GM21529 (cell line): ENCODE measurements at regions not wholly inside any gene's neighbourhood (a gene's known extent, or its start where the extent isn't known, plus 50 kb on each side); places are given as distances from the start of the nearest gene placed in this dataset.
"Not testable (repeated sequence)": the region's sequence is repeated elsewhere in the genome, so short reads cannot be mapped to it uniquely, and the experiment has no call there.

ENCODE experiments used
- ATAC-seq: cut with Tn5 transposase; IDR thresholded peaks from one replicate; pipeline ENCODE4 v1.9.1; 2021; ENCODE audit not compliant: unreplicated experiment

DNA sequence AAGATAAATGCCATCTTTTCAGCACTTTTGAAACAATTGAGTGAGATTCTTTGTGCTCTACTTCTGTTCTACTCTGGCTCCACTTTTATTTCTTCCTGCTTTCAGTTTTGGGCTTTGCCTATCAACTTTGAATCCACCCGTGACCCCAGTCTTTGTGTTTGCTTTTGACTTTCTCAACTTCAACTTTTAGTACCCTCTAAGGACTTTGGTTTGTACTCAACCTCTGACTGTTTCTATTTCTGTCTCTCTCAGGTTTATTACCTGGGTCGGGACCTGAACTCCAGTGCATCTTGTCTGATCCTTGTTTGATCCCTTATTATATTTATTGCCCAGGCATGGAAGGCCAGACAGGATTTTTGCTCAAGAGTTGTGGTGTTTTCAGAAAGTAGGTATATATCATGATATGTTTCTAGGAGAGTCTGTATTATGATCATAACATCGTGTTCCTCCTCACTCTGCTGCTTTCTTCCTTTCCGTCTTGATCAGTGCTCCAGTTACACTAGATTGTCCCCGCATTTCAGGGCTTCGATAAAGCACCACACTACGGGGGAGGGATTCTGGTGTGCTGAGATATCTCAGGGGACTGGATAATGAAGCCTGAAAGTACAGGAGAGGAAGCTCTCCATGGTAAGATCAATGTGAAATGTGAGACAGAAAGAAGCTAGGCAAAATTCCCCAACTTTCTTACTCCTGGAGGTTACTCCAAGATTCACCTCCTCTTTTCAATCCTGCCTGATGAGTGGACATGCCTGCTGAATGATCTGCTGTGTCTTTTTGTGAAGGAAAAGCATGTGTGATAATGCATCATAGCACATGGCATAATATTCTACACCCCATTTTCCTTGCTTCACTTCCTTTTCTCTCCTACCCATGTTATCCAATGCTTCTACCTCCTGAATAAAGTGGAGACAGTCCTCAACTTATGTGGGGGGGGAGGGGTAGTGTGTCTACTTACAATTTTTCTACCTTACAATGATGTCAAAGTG, 155.5 kb upstream of the GRIN3A start:
- no peak for ATAC-seq

DNA sequence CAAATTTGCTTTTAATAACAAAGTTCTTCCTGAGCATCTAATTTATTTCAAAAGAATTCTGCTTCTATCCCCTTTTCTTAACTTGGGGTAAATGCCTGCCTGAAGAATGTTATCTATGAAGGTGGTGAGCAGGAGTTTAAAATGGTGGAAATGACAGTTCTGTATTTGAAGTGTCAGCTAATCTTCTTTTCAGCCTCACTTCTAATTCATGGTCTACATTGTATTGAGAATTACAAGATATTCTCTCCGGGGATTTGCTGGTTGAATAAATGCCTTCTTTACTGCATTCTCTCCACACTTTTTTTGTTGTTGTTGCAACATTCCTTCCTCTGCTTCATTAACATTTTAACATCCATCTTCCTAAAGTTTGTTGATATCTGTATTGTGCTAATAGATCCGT, 143.1 kb upstream of the GRIN3A start:
- ATAC-seq, result no peak

DNA sequence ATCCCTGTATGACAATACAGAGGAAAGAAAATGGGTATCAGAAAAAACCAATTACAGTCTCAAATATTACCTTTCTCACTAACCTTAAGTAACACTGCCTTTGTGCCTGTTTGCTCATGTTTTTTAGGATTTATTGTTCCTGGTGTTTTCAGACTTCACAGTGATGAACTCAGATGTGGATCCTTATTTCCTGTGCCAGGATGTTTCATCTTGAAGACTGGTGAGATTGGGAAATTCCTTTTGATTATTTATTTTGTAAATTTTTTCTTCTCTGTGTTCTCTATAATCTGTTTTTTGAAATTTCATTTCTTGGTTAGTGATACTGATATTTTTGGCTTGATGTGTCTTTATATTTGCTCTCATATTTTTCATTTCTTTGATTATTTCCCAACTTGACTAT, 142.4 kb upstream of the GRIN3A start:
- no peak for ATAC-seq

DNA sequence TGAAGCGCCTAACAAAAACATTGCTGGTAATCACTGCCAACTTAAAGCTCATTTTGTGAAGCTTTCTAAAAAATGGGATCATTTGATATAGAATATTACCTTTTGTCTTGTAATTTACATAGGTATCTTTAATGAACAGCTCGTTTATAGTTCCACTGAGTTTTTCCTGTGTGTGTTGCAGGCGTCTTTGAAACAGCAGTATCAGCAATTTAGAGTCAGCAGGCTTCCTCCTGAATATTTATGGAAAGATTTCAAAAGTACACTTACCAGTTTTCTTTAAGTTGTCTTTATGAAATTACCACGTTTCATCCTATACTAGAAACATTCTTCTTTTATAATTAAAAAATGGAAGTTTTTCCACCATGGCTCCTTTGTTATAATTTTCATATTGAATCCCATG, 140.3 kb upstream of the GRIN3A start:
- no peak for ATAC-seq

DNA sequence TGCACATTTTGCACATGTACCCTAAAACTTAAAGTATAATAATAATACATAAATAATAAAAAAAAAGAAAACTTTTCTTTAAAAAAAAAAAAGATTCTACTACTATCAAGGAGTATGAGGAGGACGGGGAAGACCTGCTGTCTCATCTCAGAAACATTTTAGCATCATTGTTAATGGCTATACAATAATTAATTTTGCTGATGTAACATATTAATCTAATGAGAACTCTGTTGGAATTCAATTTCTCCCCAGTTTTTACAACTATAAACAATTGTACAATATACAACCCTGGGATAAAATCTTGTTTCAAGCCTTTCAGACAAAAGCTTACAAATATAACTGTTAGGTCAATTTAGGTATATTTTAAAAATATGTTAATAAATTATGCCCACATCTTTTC, 139.0 kb upstream of the GRIN3A start:
- ATAC-seq, result no peak

DNA sequence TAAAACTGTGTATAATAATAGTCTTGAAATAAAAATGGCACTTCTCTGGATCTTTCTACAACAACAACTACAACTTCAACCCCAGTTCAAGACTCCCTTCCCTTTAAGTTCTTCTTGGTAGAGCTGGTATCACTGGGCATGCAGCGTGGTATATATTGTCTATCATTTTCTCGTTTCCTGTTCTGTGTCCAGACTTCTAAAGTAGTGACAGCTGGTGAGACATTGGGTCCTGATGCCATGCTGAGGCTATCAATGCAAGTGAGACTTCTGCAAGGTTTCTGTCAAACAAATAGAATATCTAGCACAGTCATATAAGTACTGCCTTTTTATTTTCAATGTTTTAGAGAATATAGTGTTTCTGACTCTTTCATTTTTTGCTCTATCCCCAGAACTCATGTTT, 123.0 kb upstream of the GRIN3A start:
- no peak for ATAC-seq

DNA sequence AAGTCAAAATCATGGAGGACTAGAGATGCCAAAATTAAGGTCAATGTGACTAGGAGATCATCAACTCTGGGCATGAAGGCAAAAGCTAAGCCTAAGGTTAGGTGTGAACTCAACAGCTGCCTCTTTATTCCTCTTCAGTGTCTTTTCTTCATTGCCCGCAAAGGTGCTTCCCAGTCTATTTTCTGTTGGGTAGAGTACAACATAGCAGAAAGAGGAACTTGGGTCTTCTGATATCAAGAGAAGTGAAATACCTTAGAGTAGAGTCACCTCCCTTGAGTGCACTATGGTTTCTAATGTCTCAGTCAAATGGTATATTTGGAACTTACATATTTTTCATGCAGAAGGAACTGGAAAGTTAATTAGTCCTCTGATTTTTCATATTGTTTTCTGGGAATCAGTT, 122.5 kb upstream of the GRIN3A start:
- ATAC-seq, result peak; percentile 57

DNA sequence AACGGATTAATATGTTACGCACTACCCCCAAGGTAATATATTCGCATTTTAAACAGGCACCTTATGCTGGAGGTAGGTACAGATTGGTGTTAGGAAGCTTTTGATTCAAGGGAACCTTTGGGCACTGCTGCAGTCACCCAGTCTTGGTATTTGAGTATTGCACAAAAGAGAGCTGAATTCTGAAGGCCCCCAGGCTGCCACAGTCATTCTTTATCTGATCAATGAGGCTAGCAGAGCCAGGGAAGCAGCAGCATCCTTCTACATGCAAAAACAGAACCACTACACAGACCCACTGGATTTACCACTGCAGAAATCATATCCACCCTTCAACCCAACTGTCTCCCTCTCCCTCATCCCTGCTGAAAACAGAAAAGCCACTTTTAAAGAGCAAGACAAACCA, 121.2 kb upstream of the GRIN3A start:
- no peak for ATAC-seq

DNA sequence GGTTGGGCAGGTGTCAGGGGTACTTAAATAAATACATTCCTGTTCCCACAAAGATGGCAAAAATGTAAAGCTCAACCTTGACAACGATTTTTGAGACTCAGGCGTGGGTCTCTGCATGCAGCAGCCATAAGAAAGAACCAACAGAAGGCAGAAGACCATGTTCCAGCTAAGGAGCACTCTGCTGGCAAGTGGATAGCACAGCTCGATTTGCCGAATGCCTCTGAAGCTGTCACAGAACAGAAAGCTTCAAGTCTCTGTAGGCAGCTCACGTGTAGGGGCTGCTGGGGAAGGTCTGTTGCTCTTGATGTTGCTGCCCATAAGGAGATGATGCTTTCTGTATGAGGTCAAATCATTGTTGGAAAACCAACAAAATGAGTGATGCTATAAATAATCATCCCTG, 119.6 kb upstream of the GRIN3A start:
- ATAC-seq, result no peak

DNA sequence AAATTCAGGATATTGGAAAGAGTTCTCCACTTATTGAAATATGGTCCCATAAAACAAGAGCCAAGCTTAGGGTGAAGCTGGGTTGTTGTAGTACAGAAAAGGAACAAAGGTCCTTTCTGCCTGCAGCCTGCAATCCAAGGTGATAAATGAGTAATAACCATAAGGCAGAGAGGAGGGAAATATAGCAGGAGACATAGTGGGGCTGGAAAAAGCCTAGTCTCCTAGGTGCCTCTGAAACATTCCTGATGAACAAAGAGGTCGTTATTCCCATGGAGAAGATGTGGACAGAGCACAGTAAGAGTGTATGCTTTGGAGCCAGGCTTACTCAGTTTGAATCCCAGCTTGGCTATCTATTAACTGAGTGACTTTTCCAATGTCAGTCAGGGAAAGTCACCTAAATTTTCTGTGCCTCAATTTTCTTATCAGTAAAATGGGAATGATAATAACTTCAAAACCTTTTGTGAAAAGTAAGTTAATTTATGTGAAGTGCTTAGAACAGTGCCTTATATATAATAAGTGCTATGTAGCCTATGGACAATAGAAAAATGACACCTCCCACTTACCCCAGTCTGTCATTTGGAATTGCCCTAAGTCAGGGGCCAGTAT, 110.8 kb upstream of the GRIN3A start:
- ATAC-seq, result no peak

DNA sequence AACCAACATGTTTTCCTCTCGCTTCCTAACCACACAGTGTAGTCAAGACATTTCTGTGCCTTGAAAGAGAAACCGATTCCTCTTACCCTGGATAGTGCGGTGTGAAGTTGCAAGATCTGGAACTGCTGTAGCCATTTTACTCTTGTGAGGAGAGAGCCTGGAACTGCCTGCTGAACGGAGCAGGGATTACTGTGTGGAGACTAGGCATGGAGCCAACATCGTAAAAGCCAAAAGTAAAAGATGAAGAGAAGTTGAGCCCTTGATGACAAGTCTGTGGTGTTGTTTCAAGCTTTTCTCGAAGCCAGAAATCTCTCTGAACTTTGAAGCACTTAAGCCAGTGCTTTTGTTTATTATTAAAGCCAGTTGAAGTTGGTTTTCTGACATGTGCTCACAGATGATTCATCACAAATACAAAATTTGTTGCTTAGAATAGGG, 110.1 kb upstream of the GRIN3A start:
- no peak for ATAC-seq

DNA sequence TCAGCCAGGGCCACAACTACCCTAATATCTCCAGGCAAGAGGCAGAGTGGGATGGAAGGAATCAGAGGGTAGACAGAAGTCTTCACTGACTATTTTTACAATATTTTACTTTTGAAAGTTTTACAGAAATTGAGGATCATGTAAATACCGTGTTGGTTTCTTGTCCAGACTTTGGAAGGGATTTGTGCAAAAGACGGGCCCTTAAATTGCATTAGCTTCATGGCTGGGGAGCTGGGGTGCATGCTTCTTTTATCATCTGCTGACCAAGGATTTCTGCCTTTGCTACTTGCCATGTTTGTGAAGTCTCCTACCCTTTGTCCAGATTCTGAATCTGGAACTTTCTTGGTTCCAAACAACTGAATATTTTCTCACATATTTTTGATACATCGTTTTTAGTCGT, 107.7 kb upstream of the GRIN3A start:
- no peak for ATAC-seq

DNA sequence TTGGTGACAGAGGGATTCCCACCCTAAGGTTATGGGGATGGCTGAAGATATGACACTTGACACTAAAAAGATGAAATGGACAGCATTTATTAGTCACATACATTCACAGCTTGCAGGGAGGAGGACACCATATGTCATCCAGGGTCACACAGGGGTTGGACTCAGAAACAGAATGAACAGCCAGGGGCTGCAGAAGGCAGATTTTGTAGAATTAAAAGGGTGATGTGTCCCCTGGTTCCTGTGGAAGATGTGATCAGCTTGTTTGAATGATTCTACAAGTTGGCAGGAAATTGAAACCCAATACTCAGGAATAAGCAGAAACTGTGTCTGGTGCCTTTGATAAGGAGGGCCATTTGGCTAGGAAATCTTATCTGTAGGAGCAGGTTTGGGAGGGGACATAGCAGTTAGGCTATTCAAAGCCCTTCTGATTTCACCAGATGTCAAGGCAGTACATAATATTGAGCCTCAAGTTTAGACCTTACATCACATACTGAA, 102.3 kb upstream of the GRIN3A start:
- ATAC-seq, result no peak

DNA sequence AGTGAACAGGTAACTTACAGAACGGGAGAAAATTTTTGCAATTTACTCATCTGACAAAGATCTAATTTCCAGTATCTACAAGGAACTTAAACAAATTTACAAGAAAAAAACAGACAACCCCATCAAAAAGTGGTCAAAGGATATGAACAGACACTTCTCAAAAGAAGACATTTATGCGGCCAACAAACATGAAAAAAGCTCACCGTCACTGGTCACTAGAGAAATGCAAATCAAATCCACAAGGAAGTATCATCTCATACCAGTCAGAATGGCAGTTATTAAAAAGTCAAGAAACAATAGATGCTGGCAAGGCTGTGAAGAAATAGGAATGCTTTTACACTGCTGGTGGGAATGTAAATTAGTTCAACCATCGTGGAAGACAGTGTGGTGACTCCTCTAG, 100.5 kb upstream of the GRIN3A start:
- ATAC-seq, result not testable (repeated sequence)

DNA sequence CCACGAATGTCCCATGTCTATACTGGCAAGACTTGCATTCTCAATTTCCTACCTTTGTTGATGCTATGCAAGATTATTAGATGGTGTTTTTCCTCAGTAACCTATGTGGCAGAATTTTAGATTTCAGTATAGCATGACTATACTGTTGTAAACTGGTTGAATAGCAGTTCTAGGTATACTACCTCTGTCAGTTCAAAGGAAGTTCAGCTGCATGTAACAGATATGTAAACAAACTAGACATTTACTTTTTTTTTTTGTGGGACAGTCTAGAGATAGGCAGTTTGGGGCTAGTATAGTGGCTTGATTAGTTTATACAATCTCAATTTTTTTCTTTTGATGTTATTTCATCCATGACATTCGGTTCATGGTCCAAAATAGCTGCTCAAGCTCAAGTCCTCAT, 97.6 kb upstream of the GRIN3A start:
- ATAC-seq, result no peak

DNA sequence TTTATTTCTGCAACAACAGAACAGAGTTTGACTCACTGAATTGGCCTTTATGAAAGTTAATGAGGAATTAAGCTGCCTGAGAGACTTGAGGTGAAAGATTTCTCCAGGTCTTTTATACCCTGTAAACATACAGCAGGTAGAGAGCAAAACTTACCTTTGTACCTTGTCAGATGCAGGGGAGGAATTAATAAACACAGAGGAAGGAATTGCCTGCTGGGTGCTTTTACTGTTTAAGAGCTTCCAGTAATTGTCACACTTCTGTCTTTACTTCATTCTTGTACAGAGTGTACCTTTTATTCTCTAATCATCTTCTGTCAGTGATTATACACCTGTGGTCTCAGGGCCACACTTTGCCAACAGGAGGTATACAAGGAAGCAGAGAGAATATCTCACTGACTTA, 94.0 kb upstream of the GRIN3A start:
- ATAC-seq, result no peak

DNA sequence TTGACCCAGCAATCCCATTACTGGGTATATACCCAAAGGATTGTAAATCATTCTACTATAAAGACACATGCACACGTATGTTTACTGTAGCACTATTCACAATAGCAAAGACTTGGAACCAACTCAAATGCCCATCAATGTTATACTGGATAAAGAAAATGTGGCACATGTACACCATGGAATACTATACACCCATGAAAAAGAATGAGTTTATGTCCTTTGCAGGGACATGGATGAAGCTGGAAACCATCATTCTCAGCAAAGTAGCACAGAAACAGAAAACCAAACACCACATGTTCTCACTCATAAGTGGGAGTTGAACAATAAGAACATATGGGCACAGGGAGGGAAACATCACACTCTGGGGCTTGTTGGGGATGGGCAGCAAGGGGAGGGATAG, 83.0 kb upstream of the GRIN3A start:
- ATAC-seq, result not testable (repeated sequence)

DNA sequence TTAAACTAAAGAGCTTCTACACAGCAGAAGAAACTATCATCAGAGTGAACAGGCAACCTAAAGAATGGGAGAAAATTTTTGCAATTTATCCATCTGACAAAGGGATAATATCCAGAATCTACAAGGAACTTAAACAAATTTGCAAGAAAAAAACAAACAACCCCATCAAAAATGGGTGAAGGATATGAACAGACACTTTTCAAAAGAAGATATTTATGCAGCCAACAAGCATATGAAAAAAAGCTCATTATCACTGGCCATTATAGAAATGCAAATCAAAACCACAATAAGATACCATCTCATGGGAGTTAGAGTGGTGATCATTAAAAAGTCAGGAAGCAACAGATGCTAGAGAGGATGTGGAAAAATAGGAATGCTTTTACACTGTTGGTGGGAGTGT, 82.5 kb upstream of the GRIN3A start:
- not testable (repeated sequence) for ATAC-seq

DNA sequence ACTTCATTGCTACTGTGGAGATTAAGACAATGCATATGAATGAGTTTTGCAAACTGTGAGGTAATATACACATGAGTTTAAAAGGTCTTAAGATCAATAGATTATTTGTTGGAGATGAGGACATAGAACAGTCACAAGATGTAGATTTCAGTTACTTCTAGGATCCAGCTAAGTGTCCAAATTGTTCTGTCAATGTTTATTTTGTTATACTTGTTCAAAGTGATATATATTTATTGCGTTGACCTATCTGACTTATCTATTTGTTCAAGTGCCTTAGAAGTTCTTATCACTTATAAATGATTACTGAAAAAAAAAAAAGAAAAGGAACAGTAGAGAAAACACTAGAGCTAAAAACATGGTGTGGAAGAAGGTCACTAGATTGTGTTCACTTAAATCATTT, 75.6 kb upstream of the GRIN3A start:
- ATAC-seq, result no peak

DNA sequence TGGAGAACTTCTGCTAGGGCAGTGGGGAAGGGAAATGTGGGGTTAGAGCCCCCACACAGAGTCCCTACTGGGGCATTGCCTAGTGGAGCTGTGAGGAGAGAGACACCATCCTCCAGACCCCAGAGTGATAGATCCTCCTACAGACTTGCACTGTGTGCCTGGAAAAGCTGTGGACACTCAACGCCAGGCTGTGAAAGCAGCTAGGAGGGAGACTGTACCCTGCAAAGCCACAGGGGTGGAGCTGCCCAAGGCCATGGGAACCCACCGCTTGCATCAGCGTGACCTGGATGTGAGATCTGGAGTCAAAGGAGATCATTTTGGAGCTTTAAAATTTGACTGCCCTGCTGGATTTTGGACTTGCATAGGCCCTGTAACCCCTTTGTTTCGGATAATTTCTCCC, 69.4 kb upstream of the GRIN3A start:
- ATAC-seq, result not testable (repeated sequence)

DNA sequence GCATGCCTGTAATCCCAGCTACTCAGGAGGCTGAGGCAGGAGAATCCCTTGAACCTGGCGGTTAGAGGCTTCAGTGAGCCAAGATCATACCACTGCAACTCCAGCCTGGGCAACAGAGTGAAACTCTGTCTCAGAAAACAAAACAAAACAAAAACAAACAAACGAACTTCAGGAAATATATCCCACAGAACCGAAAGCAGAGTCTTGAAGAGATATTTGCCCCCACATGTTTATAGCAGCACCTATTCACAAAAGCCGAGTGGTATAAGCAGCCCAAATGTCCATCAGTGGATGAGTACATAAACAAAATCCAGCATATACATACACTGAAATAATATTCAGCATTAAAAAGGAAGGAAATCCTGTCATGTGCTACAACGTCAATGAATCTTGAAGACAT, 57.6 kb upstream of the GRIN3A start:
- ATAC-seq, result no peak

DNA sequence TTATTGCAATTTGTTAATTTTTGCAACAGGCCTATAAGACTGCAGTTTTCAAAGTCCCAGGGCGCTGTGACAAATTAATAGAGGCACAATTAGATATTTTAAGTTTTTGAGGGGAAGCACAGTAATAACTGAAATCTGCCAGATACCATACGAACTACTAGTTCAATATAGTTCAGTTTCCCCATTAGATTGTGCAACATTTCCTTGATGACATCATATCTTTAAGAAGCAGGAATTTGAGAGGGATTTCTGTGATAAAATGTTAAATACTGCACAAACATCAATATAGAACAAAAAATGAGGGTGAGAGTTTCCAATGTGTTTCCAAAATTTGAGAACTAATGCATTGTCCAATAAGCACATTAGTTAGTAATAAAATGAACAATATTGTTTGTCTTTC, 56.7 kb upstream of the GRIN3A start:
- no peak for ATAC-seq
